ENCODE measurements at regions not wholly inside any gene's neighbourhood (a gene's known extent, or its start where the extent isn't known, plus 50 kb on each side); places are given as distances from the start of the nearest gene placed in this dataset.

DNA sequence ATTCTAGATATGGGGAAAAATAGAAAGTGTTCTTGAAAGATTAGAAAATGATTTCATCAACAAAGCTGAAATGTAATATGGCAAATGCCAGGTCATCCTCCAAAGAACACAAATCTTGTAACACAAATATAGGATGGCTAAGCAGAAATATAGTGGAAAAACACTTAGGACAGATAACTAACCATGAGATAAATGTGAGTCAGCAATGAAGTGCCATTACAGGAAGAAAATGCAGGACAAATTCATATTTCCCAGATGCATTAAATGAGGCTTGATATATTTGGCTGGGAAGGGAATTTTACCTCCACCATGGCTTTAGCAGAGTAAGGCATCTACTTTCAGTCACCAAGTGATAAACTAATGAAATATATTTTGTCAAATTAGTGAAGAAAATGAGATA, 92.8 kb upstream of the SEMA6D start:
- Histone ChIP-seq H3K4me1 (peaks cover 0 to 9% of the 10 kb centered on the region in 2 donors), H3K9me3 (no peaks in the 10 kb centered on the region), H3K27me3 (no peaks in the 10 kb centered on the region), H3K4me3 (replicated peaks in 1 of 3) (no peak overlapping the region), H3K27ac (no peak overlapping the region), H3K36me3 (no peaks in the 10 kb centered on the region)
- intact Hi-C loops (cut with DNase I): no loop called here
- DNase-seq: no peak
- TF ChIP-seq POLR2A (IDR thresholded peaks at IDR 0.05): no peak
- TF ChIP-seq, protein P1, sequence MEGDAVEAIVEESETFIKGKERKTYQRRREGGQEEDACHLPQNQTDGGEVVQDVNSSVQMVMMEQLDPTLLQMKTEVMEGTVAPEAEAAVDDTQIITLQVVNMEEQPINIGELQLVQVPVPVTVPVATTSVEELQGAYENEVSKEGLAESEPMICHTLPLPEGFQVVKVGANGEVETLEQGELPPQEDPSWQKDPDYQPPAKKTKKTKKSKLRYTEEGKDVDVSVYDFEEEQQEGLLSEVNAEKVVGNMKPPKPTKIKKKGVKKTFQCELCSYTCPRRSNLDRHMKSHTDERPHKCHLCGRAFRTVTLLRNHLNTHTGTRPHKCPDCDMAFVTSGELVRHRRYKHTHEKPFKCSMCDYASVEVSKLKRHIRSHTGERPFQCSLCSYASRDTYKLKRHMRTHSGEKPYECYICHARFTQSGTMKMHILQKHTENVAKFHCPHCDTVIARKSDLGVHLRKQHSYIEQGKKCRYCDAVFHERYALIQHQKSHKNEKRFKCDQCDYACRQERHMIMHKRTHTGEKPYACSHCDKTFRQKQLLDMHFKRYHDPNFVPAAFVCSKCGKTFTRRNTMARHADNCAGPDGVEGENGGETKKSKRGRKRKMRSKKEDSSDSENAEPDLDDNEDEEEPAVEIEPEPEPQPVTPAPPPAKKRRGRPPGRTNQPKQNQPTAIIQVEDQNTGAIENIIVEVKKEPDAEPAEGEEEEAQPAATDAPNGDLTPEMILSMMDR (IDR thresholded peaks at IDR 0.05): no peak

DNA sequence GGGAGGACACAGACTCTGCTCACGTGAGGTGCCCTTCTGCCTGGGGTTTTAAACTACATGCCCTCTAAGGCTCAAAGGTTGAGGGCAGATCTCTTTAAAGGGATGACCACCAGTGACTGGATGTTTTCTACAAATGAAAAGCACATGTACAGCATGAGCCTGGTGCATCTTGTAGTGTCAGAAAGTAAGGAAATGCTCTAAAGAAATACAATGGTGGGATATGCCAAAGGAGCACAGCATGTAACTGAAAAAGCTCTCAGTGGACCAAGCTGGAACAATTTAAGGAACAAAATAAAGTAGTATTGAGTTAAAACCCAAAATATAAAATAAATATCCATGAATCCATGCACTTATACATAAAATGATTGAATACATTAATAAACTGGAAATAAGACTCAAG, 78.3 kb upstream of the SEMA6D start:
- 88 to 100% methylated on average over 1 of the region's 1 CpG for WGBS, 2 donors
- no peak for DNase-seq
- intact Hi-C loops (cut with DNase I): no loop called here

DNA sequence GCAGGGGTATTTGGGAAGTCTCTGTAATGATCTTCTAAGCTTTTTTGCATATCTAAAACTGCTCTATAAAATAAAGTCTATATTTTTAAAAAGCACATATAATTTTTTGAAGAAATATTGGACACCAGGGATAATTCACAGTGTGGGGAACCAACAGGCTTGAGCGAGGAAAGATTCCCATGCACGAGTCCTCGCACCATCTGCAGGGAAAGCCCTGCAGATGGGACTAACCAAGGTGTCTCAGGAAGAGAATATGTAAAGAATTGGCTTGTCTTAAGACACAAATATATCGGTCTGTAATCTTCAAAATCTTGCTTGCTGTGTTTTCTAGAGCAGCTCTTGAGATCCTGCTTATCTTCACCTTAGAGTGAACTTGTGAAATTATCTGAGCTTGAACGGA, 77.2 kb upstream of the SEMA6D start:
- H3K27me3 ChIP-seq: no peaks in the 10 kb centered on the region
- DNase-seq: no peak
- no peaks in the 10 kb centered on the region for H3K9me3 ChIP-seq
- H3K27ac ChIP-seq: no peak overlapping the region
- H3K36me3 ChIP-seq: no peaks in the 10 kb centered on the region
- intact Hi-C loops (cut with DNase I): no loop called here
- H3K4me3 ChIP-seq (replicated peaks in 1 of 3): no peak overlapping the region
- TF ChIP-seq POLR2A (IDR thresholded peaks at IDR 0.05): no peak
- TF ChIP-seq, protein P1 (IDR thresholded peaks at IDR 0.05): no peak
- peaks cover 0 to 8% of the 10 kb centered on the region in 2 donors for H3K4me1 ChIP-seq
- WGBS, 2 donors: 70 to 76% methylated on average over 5 of the region's 5 CpGs

More for the DNA sequence above, 78.3 kb upstream of the SEMA6D start:
- no peaks in the 10 kb centered on the region for H3K36me3 ChIP-seq
- H3K27me3 ChIP-seq: no peaks in the 10 kb centered on the region
- no peak overlapping the region for H3K27ac ChIP-seq
- H3K9me3 ChIP-seq: no peaks in the 10 kb centered on the region
- TF ChIP-seq, protein P1 (IDR thresholded peaks at IDR 0.05): no peak
- TF ChIP-seq POLR2A (IDR thresholded peaks at IDR 0.05): no peak
- H3K4me3 ChIP-seq (replicated peaks in 1 of 3): no peak overlapping the region
- H3K4me1 ChIP-seq: peaks cover 0 to 8% of the 10 kb centered on the region in 2 donors

DNA sequence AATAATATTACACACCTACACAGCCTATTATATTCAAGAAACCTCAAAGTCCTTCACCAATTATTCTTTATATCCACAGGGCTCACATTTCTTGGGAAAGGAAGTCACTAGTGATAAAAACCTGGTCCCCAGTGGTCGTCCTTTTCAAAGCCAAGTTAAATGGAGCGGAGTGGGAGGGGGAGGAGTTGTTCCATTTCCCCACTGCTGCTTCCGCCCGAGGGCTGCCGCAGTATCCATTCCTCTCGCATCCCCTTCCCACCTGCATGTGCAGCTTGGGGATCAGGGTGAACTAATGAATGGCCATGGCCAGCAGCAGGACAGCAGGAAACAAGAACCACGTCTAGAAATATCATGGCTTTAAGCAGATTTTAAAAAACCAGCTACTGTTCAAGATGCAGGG, 76.4 kb upstream of the SEMA6D start:
- no peak for DNase-seq
- H3K27me3 ChIP-seq: no peaks in the 10 kb centered on the region
- H3K9me3 ChIP-seq: no peaks in the 10 kb centered on the region
- H3K4me1 ChIP-seq: peaks cover 0 to 8% of the 10 kb centered on the region in 2 donors
- intact Hi-C loops (cut with DNase I): no loop called here
- WGBS, 2 donors: 73 to 84% methylated on average over 7 of the region's 7 CpGs
- no peak for TF ChIP-seq POLR2A (IDR thresholded peaks at IDR 0.05)
- TF ChIP-seq, protein P1 (IDR thresholded peaks at IDR 0.05): no peak
- no peaks in the 10 kb centered on the region for H3K36me3 ChIP-seq
- H3K27ac ChIP-seq: no peak overlapping the region
- H3K4me3 ChIP-seq (replicated peaks in 1 of 3): no peak overlapping the region

DNA sequence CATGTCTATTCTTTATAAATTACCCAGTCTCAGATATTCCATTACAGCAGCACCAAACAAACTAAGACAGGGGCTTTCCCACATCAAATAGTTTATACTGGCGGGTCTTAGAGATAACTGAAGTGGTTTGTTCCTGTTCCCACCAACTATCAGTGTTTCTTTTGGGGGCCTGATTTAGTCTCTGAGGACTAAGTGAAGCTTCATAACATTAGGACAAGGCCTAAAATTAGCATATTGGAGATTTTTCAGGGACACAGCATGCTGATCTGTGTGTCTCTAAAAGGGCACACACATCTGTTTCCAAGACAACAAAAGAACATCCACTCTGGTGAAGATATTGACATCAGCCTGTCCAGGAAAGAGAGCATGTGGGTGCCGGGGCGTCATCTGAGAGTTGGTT, 72.6 kb upstream of the SEMA6D start:
- H3K36me3 ChIP-seq: no peaks in the 10 kb centered on the region
- no peak for DNase-seq
- no peak for TF ChIP-seq POLR2A (IDR thresholded peaks at IDR 0.05)
- TF ChIP-seq, protein P1 (IDR thresholded peaks at IDR 0.05): no peak

More for the DNA sequence above, 72.6 kb upstream of the SEMA6D start:
- Histone ChIP-seq H3K27me3 (no peaks in the 10 kb centered on the region), H3K4me3 (replicated peaks in 1 of 3) (no peak overlapping the region), H3K27ac (no peak overlapping the region), H3K9me3 (no peaks in the 10 kb centered on the region), H3K4me1 (peaks cover 0 to 5% of the 10 kb centered on the region in 2 donors)
- 58 to 78% methylated on average over 3 of the region's 3 CpGs for WGBS, 2 donors
- intact Hi-C loops (cut with DNase I): no loop called here

Measured in thyroid gland (tissue), 4 donors.